ENCODE measurements at regions not wholly inside any gene's neighbourhood (a gene's known extent, or its start where the extent isn't known, plus 50 kb on each side); places are given as distances from the start of the nearest gene placed in this dataset.

DNA sequence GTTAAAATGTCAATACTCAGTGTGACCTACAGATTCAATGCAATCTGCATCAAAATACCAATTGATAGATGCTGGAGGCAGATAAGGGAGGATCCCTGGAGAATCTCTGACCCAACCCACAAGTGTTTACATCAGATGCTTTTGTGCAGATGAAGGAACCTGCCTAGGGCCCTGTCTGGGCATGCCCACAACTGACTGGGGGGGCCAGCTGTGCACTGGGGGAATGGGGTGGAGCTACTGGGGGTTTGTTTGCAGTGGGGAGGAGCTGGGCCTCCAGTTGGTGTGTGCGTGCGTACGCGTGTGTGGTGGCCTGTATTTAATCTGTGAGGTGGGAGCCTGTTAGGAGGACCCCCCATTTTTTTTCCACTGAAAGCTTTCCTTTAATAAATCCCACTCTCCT, 244.9 kb downstream of the TRIM36 start:
- FAIRE-seq = no peak
- 89 to 97% methylated on average over 4 of the region's 4 CpGs for WGBS, 2 donors
- H3K4me3 ChIP-seq = no peak overlapping the region
- no peak overlapping the region for H3K27ac ChIP-seq
- DNase-seq = no peak
- H3K36me3 ChIP-seq = no peaks in the 10 kb centered on the region
- no peaks in the 10 kb centered on the region for H3K9me3 ChIP-seq
- no peak for ATAC-seq
- intact Hi-C loops (cut with DNase I) = no loop called here
- H3K4me1 ChIP-seq = no peaks in the 10 kb centered on the region
- H3K27me3 ChIP-seq = no peaks in the 10 kb centered on the region
- TF ChIP-seq, protein P1, sequence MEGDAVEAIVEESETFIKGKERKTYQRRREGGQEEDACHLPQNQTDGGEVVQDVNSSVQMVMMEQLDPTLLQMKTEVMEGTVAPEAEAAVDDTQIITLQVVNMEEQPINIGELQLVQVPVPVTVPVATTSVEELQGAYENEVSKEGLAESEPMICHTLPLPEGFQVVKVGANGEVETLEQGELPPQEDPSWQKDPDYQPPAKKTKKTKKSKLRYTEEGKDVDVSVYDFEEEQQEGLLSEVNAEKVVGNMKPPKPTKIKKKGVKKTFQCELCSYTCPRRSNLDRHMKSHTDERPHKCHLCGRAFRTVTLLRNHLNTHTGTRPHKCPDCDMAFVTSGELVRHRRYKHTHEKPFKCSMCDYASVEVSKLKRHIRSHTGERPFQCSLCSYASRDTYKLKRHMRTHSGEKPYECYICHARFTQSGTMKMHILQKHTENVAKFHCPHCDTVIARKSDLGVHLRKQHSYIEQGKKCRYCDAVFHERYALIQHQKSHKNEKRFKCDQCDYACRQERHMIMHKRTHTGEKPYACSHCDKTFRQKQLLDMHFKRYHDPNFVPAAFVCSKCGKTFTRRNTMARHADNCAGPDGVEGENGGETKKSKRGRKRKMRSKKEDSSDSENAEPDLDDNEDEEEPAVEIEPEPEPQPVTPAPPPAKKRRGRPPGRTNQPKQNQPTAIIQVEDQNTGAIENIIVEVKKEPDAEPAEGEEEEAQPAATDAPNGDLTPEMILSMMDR (IDR thresholded peaks at IDR 0.05) = no peak

DNA sequence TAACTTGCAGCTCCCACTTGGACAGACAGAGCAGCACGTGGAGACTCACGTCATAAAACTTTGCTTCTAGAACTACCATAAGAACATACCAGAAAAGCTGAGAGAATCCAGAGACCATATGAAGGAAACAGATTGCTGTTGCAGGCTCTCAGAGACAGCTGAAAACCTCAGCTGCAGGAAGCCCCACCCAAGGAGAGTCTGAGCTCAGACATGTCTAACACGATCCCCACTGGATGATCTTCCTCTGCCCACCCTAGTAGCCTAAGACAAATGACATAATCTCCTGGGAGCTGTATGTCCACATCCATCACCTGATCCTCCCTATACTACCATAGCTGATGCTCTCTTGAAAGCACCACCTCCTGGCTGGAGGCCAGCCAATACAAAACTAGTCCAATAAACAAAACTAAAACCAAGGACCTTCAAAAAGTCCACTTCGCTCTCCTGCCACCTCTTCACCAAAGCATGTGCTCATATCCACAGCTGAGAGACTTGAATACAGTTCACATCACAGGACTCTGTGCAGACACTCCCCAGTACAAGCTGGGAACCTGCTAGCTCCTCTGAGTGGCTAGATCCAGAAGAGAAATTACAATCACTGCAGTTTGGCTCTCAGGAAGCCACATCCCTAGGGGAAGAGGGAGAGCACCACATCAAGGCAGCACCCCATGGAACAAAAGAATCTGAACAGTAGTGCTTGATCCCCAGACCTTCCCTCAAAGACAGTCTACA, 257.4 kb downstream of the TRIM36 start:
- no peaks in the 10 kb centered on the region for H3K27me3 ChIP-seq
- no peak overlapping the region for H3K4me3 ChIP-seq
- no peak overlapping the region for H3K27ac ChIP-seq
- no peak for ATAC-seq
- H3K4me1 ChIP-seq = no peaks in the 10 kb centered on the region
- no peaks in the 10 kb centered on the region for H3K9me3 ChIP-seq
- no peak for DNase-seq
- intact Hi-C loops (cut with DNase I) = no loop called here
- no peak for FAIRE-seq
- no peaks in the 10 kb centered on the region for H3K36me3 ChIP-seq
- 52 to 70% methylated on average over 4 of the region's 4 CpGs for WGBS, 2 donors
- TF ChIP-seq, protein P1 (IDR thresholded peaks at IDR 0.05) = no peak

DNA sequence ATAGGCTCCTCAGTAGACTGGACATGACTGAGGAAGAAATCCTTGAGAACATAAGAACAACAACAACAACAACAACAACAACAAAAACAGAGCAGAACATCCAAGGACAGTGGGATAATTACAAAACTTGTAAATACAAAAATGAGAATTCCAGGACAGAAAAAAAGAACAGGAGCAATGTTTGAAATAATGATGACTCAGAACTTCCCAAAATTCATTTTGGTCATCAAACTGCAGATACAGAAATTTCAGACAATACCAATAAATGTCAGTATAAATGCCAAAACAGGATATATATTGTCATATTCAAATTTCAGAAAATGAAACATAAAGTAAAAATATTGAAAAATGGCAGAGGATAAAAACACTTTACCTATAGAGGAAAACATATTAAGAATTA, 259.0 kb downstream of the TRIM36 start:
- intact Hi-C loops (cut with DNase I) = no loop called here
- no peak for DNase-seq
- Histone ChIP-seq H3K4me1 (no peaks in the 10 kb centered on the region), H3K4me3 (no peak overlapping the region), H3K36me3 (no peaks in the 10 kb centered on the region), H3K9me3 (no peaks in the 10 kb centered on the region), H3K27me3 (no peaks in the 10 kb centered on the region), H3K27ac (no peak overlapping the region)
- TF ChIP-seq, protein P1 (IDR thresholded peaks at IDR 0.05) = no peak
- no peak for ATAC-seq
- FAIRE-seq = no peak

DNA sequence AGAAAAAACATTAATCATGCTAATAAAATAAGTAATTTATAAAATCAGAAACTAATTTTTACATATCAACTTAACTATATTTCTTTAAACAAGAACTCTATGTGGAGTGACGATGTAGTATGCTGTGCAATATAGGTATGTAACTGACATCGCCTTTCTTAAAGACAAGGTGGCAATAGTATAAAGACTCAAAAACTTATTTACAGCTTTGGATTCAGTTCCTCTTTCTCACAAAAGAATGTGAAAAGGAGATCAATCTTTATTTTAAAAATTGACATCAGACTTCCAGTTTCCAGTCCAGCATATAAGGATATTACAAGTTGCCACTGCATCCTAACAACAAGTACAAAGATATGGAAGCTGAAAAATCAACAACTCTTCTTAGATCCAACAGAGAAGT, 260.3 kb downstream of the TRIM36 start:
- H3K9me3 ChIP-seq = no peaks in the 10 kb centered on the region
- no peak for ATAC-seq
- intact Hi-C loops (cut with DNase I) = no loop called here
- TF ChIP-seq, protein P1 (IDR thresholded peaks at IDR 0.05) = no peak
- H3K27ac ChIP-seq = no peak overlapping the region
- DNase-seq = no peak
- H3K4me3 ChIP-seq = no peak overlapping the region
- H3K36me3 ChIP-seq = no peaks in the 10 kb centered on the region
- WGBS, 2 donors = 78 to 89% methylated on average over 2 of the region's 2 CpGs
- no peaks in the 10 kb centered on the region for H3K27me3 ChIP-seq
- H3K4me1 ChIP-seq = no peaks in the 10 kb centered on the region
- FAIRE-seq = no peak

DNA sequence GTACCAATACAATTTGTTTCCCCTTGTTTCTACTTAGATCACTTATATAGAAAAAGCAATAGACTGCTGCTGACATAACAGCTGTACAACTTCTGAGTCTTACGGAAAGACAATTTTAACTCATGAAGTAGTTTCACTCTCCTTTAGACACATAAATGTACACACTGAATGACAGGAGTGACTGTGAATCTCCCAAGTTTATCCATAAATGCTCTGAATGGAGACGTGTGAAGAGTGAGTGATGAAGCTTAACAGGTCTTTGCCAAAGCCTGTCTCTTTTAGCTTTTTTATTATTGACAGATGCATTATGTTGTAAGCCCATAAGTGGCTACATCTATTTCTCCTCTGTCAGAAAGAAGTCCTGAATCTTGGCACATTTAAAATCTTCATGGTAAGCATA, 265.9 kb downstream of the TRIM36 start:
- TF ChIP-seq, protein P1 (IDR thresholded peaks at IDR 0.05) = no peak
- WGBS, 2 donors = 61 to 66% methylated on average over 2 of the region's 2 CpGs
- no peak overlapping the region for H3K27ac ChIP-seq
- intact Hi-C loops (cut with DNase I) = no loop called here
- H3K4me3 ChIP-seq = no peak overlapping the region
- H3K36me3 ChIP-seq = no peaks in the 10 kb centered on the region
- no peaks in the 10 kb centered on the region for H3K27me3 ChIP-seq
- H3K9me3 ChIP-seq = no peaks in the 10 kb centered on the region
- no peaks in the 10 kb centered on the region for H3K4me1 ChIP-seq
- FAIRE-seq (no peak), DNase-seq (no peak), ATAC-seq (no peak)
